ENCODE measurements at regions not wholly inside any gene's neighbourhood (a gene's known extent, or its start where the extent isn't known, plus 50 kb on each side); places are given as distances from the start of the nearest gene placed in this dataset.

DNA sequence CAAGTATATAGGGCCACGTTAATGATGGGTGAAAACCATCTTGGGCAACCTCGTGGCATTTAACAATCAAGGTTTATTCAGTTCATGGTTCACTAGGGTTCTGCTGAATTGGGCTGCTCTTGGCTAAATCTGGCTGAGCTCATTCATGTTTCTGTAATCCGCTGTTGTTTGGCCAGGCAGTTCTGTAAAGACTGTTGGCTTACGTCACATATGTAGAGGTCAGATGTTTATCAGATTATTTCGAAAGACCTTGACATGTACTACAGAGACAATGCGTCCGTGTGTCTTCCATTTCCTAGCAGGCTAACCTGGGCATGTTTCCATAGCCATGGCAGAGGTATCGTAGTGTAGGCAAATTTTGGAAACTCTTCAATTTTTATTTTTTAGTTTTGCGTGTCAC, 190.0 kb upstream of the ZWINT start:
- DNase-seq: no peak
- H3K36me3 Mint-ChIP-seq: peaks cover 0 to 15% (median 0%) of the 10 kb centered on the region in 3 donors
- H3K27me3 Mint-ChIP-seq: no peaks in the 10 kb centered on the region
- H3K4me3 Mint-ChIP-seq: no peak overlapping the region
- H3K9me3 Mint-ChIP-seq: peaks cover 2 to 21% (median 12%) of the 10 kb centered on the region in 9 donors
- H3K4me1 Mint-ChIP-seq: no peaks in the 10 kb centered on the region
- H3K27ac Mint-ChIP-seq: no peak overlapping the region
- no peak for ATAC-seq
- POLR2A ChIA-PET: no interaction called here

DNA sequence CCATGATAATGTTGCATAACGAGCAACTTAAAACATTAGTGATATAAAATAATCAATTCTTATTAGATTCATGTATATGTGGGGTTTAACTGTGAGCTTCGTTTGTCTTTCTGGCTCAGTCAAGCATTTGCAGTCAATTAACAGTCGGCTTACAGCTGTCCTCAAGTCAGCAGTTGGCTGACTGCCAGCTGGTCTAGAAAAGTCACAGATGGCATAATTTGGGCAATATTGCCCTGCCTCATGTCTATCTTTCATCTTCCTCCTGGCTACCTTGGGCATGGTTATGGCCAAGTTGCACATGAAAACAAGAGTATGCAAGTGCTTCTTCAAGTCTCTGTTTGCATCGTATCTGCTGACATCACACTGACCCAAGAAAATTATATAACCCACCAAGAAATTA, 186.1 kb upstream of the ZWINT start:
- peaks cover 0 to 10% (median 3%) of the 10 kb centered on the region in 9 donors for H3K9me3 Mint-ChIP-seq
- H3K36me3 Mint-ChIP-seq: no peaks in the 10 kb centered on the region
- H3K27ac Mint-ChIP-seq: peak overlapping the region in 1 of 10 donors; percentile 35
- H3K4me3 Mint-ChIP-seq: no peak overlapping the region
- no peak for DNase-seq
- H3K4me1 Mint-ChIP-seq: no peaks in the 10 kb centered on the region
- POLR2A ChIA-PET: no interaction called here
- H3K27me3 Mint-ChIP-seq: no peaks in the 10 kb centered on the region
- ATAC-seq: no peak

- no peak for ATAC-seq
- Mint-ChIP-seq H3K27me3 (no peaks in the 10 kb centered on the region), H3K36me3 (no peaks in the 10 kb centered on the region), H3K4me3 (no peak overlapping the region), H3K27ac (no peak overlapping the region), H3K9me3 (peaks cover 0 to 14% (median 4%) of the 10 kb centered on the region in 9 donors), H3K4me1 (no peaks in the 10 kb centered on the region)
- POLR2A ChIA-PET: no interaction called here
- no peak for DNase-seq
Observed at GRCh38 chr10:56537984-56538383, 176.9 kb upstream of the ZWINT start.

DNA sequence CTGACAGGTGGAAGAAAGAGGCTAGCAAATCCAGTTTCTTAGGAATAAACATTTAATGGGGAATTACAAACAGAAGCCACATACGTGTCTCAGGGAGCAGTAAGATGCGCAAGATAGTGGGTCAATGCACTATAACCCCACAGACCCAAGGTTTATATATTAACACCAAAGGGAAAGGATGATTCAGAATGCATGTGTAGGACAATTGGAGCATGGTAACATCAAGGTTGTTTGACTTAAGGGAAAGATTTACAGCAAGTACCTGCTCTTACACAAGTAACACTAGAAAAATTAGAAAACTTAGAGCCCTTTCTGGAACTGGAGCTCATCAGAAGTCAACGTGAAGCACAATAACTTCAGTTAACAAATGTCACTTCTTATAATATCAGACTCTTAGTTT, 161.1 kb upstream of the ZWINT start:
- ATAC-seq: no peak
- peaks cover 0 to 9% (median 3%) of the 10 kb centered on the region in 9 donors for H3K9me3 Mint-ChIP-seq
- H3K27ac Mint-ChIP-seq: no peak overlapping the region
- DNase-seq: no peak
- H3K36me3 Mint-ChIP-seq: no peaks in the 10 kb centered on the region
- no peak overlapping the region for H3K4me3 Mint-ChIP-seq
- no peaks in the 10 kb centered on the region for H3K27me3 Mint-ChIP-seq
- POLR2A ChIA-PET: no interaction called here
- H3K4me1 Mint-ChIP-seq: peaks cover 0 to 3% (median 0%) of the 10 kb centered on the region in 4 donors

DNA sequence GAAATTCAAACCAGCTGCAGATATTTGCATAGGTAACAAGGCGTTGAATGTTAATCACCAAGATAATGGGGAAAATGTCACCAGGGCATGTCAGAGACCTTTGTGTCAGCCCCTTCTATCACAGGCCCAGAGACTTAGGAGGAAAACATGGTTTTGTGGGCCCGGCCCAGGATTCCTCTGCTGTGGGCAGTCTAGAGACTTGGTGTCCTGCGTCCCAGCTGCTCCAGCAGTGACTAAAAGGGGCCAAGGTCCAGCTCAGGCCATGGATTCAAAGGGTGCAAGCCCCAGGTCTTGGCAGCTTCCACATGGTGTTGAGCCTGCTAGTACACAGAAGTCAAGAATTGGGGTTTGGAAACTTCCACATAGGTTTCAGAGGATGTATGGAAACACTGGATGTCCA, 147.5 kb upstream of the ZWINT start:
- Mint-ChIP-seq H3K4me3 (no peak overlapping the region), H3K9me3 (peaks cover 0 to 10% (median 4%) of the 10 kb centered on the region in 9 donors), H3K36me3 (no peaks in the 10 kb centered on the region), H3K27ac (no peak overlapping the region), H3K27me3 (no peaks in the 10 kb centered on the region), H3K4me1 (no peaks in the 10 kb centered on the region)
- DNase-seq (no peak), ATAC-seq (no peak)
- POLR2A ChIA-PET: no interaction called here

- ATAC-seq (no peak), DNase-seq (no peak)
- H3K4me1 Mint-ChIP-seq: no peaks in the 10 kb centered on the region
- H3K27ac Mint-ChIP-seq: no peak overlapping the region
- H3K27me3 Mint-ChIP-seq: no peaks in the 10 kb centered on the region
- H3K36me3 Mint-ChIP-seq: no peaks in the 10 kb centered on the region
- H3K4me3 Mint-ChIP-seq: no peak overlapping the region
- H3K9me3 Mint-ChIP-seq: peaks cover 0 to 22% (median 4%) of the 10 kb centered on the region in 9 donors
- POLR2A ChIA-PET: no interaction called here
Observed at GRCh38 chr10:56507033-56507432, 146.0 kb upstream of the ZWINT start.

DNA sequence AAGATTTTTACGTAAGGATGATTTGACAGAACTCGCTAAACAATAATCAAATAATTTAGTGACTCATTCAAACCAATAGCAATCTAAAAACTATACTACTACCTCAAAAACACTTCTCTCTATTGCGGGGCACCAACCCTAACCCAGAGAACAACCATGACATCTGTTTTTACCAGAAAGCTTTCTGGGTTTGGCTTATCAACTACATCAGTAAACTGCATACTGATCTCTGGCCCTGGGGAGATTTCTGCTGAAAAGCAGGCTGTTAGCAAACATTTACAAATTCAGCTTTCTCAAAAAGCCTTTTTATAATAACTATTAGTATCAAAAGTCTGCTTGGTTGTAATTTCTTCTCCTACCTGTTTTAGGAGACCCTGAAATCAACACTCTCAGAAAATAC, 144.5 kb upstream of the ZWINT start:
- Mint-ChIP-seq H3K4me1 (no peaks in the 10 kb centered on the region), H3K27ac (no peak overlapping the region), H3K9me3 (peaks cover 0 to 22% (median 2%) of the 10 kb centered on the region in 9 donors), H3K27me3 (no peaks in the 10 kb centered on the region), H3K36me3 (no peaks in the 10 kb centered on the region), H3K4me3 (no peak overlapping the region)
- POLR2A ChIA-PET: no interaction called here
- no peak for ATAC-seq
- DNase-seq: no peak

DNA sequence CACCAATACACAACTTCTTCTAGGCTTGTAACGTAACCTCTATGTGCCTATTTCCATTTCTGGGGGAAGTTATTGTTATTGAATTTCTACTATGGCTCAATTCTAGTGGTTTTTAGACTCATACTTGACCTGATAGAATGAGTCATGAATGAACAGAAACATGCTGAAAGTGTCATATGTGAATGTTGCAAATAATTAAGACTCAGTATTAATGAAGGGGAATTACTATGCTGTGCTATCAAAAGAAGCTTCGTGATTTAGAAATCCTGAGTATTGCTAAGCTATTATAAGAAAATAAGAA, 135.1 kb upstream of the ZWINT start:
- no peaks in the 10 kb centered on the region for H3K36me3 Mint-ChIP-seq
- H3K4me3 Mint-ChIP-seq: no peak overlapping the region
- peaks cover 0 to 19% (median 6%) of the 10 kb centered on the region in 9 donors for H3K9me3 Mint-ChIP-seq
- peaks cover 0 to 2% (median 0%) of the 10 kb centered on the region in 4 donors for H3K4me1 Mint-ChIP-seq
- POLR2A ChIA-PET: no interaction called here
- no peak for ATAC-seq
- H3K27me3 Mint-ChIP-seq: no peaks in the 10 kb centered on the region
- no peak for DNase-seq
- no peak overlapping the region for H3K27ac Mint-ChIP-seq

GRCh38 chr10:56487746-56488145, 126.7 kb upstream of the ZWINT start:
- no peak for ATAC-seq
- Mint-ChIP-seq H3K4me3 (no peak overlapping the region), H3K4me1 (no peaks in the 10 kb centered on the region), H3K27ac (no peak overlapping the region), H3K9me3 (peaks cover 0 to 17% (median 2%) of the 10 kb centered on the region in 9 donors), H3K27me3 (no peaks in the 10 kb centered on the region), H3K36me3 (no peaks in the 10 kb centered on the region)
- DNase-seq: no peak
- POLR2A ChIA-PET: no interaction called here

DNA sequence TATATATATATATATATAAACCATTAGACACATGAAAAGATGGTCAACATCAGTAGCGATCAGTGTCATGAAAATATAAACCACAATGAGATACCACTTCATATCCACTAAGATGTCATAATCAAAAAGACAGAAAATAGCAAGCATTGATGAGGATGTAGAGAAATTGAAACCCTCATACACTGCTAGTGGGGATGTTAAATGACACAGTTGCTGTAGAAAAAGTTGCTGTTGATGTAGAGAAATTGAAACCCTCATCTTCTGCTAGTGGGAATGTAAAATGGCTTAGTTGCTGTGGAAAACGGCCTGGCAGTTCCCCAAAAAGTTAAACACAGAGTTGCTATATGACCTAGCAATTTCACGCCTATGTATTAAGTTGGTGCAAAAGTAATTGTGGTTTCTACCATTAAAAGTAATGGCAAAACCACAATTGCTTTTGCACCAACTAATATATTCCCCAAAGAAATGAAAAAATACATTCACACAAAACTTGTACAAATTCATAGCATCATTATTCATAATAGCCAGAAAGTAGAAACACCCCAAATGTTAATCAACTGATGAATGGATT, 120.5 kb upstream of the ZWINT start:
- POLR2A ChIA-PET: no interaction called here

DNA sequence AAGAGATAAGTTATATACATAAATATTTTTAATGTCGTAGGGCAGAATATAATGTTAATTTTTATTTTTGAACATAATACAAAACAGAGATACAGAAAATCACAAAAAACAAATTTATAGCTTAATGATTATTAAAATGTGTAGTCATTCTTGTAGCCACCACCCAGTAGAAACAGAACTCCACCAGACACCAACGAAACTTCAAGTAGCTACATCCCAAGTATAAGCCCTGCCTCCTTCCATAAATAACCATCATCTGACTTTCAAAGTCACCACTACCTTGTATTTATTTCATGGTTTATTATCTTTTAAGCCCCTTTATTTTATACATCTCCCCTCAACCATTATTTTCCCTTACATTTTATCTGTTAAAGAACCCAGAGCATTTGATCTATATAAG, 111.9 kb upstream of the ZWINT start:
- Mint-ChIP-seq H3K4me3 (no peak overlapping the region), H3K4me1 (no peaks in the 10 kb centered on the region), H3K9me3 (peaks cover 0 to 12% (median 0%) of the 10 kb centered on the region in 9 donors), H3K27me3 (no peaks in the 10 kb centered on the region), H3K27ac (no peak overlapping the region), H3K36me3 (no peaks in the 10 kb centered on the region)
- POLR2A ChIA-PET: no interaction called here
- ATAC-seq (no peak), DNase-seq (no peak)

More for the DNA sequence above, 120.5 kb upstream of the ZWINT start:
- Mint-ChIP-seq H3K4me3 (no peak overlapping the region), H3K36me3 (no peaks in the 10 kb centered on the region), H3K9me3 (peaks cover 0 to 11% (median 4%) of the 10 kb centered on the region in 9 donors), H3K4me1 (no peaks in the 10 kb centered on the region), H3K27me3 (no peaks in the 10 kb centered on the region), H3K27ac (no peak overlapping the region)
- DNase-seq (no peak), ATAC-seq (no peak)

DNA sequence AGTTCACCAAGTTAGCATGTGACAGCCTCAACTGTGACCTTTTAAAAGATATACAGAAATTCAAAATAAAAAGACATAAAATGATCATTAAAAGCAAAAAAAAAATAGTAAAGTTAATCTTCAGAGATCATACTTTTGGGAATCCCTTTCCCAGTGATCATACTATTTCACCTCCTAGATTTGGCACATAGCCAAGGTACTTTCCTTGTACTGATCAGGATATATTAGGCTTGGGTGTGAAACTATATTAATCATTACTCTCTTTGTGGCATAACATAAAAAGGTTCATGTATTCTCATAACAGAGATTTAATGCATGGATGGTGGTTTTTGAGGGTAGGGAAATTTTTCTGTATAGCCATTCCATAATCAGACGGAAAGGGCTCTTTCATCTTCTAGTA, 109.6 kb upstream of the ZWINT start:
- Mint-ChIP-seq H3K9me3 (peaks cover 0 to 8% (median 0%) of the 10 kb centered on the region in 9 donors), H3K27me3 (no peaks in the 10 kb centered on the region), H3K4me3 (no peak overlapping the region), H3K4me1 (no peaks in the 10 kb centered on the region), H3K36me3 (no peaks in the 10 kb centered on the region), H3K27ac (no peak overlapping the region)
- DNase-seq (no peak), ATAC-seq (no peak)
- POLR2A ChIA-PET: no interaction called here

- DNase-seq (no peak), ATAC-seq (no peak)
- POLR2A ChIA-PET: no interaction called here
- no peaks in the 10 kb centered on the region for H3K4me1 Mint-ChIP-seq
- no peak overlapping the region for H3K4me3 Mint-ChIP-seq
- peaks cover 0 to 8% (median 0%) of the 10 kb centered on the region in 9 donors for H3K9me3 Mint-ChIP-seq
- H3K27me3 Mint-ChIP-seq: no peaks in the 10 kb centered on the region
- H3K36me3 Mint-ChIP-seq: no peaks in the 10 kb centered on the region
- H3K27ac Mint-ChIP-seq: no peak overlapping the region
Observed at GRCh38 chr10:56469482-56469881, 108.4 kb upstream of the ZWINT start.

GRCh38 chr10:56466005-56466404, 104.9 kb upstream of the ZWINT start:
- POLR2A ChIA-PET: no interaction called here
- DNase-seq (no peak), ATAC-seq (no peak)
- H3K4me3 Mint-ChIP-seq: no peak overlapping the region
- no peak overlapping the region for H3K27ac Mint-ChIP-seq
- H3K36me3 Mint-ChIP-seq: no peaks in the 10 kb centered on the region
- peaks cover 0 to 8% (median 0%) of the 10 kb centered on the region in 9 donors for H3K9me3 Mint-ChIP-seq
- H3K27me3 Mint-ChIP-seq: no peaks in the 10 kb centered on the region
- H3K4me1 Mint-ChIP-seq: no peaks in the 10 kb centered on the region
